GM19238 (cell line): ENCODE measurements at regions not wholly inside any gene's neighbourhood (a gene's known extent, or its start where the extent isn't known, plus 50 kb on each side); places are given as distances from the start of the nearest gene placed in this dataset.

Experiments used
- DNase-seq: peaks from one replicate; pipeline ENCODE4 v3.0.0; 2011; ENCODE audit warnings: low spot score; ENCODE audit not compliant: insufficient read length

- DNase-seq: no peak
Observed at GRCh38 chr4:166481055-166481454, 608.0 kb downstream of the TLL1 start.

DNA sequence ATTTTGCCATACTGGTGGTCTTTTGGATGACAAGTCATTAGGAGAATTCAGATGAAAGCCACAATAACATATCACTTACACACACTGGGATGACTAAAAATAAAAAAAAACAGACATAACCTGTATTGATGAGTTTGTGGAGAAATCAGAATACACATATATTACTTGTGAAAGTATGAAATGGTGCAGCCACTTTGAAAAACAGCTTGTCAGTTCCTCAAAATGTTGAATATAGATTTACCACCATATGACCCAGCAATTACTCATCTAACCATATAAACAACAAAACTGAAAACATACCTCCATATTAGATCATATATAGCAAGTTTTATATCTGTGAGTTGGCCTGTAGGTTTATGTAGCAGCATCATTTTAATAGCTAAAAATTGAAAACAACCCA lies 608.7 kb downstream of the TLL1 start:
- DNase-seq: no peak

DNA sequence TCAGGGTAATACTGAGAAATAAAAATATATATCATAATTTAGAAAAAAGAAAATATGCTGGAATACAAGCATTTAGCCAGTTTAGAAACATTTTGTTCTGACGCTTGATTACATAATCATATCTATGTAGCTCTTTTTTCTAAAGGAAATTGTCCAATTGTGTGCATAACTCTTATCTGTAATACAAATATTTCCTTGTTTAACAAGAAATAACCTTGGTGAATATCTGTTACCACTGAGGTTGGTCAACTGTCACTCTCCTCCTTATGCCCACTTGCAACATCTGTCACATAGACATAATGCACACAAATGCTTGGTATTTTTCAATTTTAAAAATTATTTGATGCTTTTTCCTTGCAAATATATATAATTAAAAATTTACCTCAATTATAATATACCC lies 609.7 kb downstream of the TLL1 start:
- DNase-seq: no peak

DNA sequence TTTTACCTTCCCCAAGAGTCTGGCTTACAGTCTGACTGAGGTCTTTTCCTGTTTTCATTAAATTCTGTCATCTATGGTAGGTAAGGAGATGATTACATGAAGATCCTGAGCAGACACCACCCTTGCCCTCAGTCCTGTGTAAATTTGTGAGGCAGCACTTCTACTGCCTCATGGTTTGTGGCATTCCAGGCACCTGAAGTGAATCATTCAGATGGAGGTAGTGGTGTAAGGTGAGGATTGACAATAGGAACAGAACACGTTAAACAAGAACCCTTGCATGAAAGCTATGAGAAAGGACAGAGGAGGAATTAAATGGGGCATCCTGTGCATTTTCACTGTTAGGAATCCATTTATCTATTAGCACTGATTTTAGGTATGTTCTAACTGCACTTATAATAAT lies 618.6 kb downstream of the TLL1 start:
- no peak for DNase-seq

- DNase-seq: no peak
Observed at GRCh38 chr4:166493924-166494345, 620.9 kb downstream of the TLL1 start.

DNA sequence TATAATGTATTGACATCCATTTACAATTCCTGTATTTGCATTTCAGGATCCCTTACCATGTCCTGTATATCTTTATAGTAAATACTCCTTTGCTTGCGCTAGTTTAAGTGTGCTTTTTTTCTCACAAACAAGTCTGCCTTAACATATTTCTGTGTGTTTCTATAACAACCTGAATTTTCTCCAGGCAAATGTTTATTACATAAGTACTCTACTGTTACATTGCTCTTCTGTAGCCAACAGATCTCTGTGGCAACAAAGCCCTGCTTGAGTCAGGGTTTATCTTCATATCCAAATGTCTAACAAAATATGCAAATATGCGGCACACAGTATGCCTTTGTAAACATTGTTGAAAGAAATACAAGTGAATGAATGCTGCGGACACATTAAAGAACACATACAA lies 625.5 kb downstream of the TLL1 start:
- no peak for DNase-seq

DNA sequence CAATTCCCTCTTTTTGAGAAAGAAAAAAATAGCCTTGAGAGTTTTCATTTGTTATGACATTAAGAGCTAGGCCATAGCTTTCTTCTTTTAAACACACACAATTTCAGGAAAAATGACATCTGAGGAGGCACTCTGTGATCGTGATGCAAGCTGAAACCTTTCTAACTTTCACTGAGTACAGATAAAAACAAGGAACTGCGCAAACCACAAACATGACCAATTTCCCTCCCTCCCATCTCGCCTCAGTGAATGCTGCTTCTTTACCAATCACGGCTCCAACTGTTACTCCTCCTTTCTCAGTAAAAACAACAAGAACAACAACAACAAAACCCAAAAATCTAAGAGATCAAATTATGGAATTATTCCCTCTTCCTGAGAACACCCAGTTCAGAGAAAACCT lies 626.8 kb downstream of the TLL1 start:
- DNase-seq: no peak

DNA sequence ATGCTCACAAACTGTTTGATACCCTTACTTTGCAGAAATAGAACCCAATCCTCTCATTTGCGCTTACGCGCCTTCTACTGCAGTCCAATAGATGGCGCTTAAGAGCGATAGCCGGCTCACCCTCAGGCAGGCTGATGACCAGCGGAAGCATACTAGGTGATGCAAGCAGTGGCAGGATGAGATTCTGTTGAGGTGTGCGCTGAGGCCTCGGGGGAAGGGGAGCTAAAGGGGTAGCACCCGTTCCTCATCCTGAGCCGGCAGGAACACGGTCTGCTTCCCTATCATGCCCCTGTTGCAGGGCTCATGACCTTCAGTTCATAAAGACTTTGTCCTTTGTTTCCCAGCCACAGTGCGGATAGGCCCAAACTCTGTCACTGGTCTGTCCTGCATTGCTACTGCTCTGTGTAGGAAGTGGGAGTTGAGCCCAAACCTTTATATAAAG lies 628.9 kb downstream of the TLL1 start:
- peak; percentile 1 for DNase-seq

DNA sequence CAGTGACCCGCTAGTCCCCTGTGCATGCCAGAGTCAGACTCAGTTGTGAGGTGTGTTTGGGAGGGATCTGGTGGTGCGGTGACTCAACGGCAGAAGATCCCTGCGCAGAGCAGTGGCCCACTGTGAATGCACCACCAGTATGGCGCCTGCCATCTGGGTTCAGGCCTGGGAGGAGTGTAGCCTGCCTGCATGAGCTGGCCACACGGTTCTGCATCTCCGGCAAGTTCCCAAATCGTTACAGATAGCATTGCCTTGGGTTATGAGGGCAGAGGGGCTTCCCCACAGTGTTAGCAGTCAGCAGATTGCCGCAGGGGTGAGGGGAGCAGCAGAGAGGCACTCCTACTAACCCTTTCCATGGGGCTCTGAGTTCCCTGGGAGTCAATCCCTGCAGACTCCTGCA lies 629.6 kb downstream of the TLL1 start:
- DNase-seq: no peak

DNA sequence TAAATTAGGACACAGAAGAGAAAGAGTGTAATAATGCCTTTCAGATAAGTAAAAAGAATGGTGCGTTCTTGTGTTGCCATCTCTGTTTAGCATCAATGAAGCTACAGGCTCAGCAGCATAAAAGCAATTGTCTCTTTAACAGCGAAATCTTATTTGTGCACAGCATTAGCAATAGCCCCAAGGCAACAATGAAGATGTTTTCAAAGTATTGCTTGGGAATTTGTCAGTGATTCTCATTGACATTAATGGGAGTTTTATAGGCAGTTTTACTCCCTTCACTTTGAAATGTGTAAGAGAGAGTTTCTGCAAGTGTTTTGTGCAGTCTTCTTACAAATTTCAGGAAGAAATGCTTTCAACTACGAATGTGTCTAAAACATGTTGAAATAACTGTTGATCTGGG lies 633.0 kb downstream of the TLL1 start:
- DNase-seq: no peak

DNA sequence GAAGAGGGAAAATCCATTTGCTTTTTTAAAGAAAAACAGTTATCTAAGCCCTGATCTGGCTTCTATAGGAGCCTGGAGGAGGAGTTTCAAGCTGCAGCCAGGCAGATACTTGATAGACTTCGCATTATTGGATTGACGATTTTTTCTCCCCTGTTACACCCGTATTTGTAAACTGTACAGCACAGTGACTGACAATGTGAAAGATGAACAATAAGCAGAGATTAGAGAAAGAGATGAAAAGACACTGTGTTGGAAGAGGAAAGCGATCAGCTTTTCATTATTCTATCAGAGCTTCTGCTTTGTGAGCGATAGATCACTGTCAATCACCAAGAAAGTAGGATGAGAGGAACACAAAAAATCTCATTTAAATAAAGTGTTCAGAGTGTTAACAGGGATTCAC lies 639.2 kb downstream of the TLL1 start:
- no peak for DNase-seq

- DNase-seq: no peak
Observed at GRCh38 chr4:166518315-166518714, 645.3 kb downstream of the TLL1 start.

- no peak for DNase-seq
Observed at GRCh38 chr4:166518776-166519175, 645.7 kb downstream of the TLL1 start.

- no peak for DNase-seq
Observed at GRCh38 chr4:166519774-166520173, 646.7 kb downstream of the TLL1 start.

DNA sequence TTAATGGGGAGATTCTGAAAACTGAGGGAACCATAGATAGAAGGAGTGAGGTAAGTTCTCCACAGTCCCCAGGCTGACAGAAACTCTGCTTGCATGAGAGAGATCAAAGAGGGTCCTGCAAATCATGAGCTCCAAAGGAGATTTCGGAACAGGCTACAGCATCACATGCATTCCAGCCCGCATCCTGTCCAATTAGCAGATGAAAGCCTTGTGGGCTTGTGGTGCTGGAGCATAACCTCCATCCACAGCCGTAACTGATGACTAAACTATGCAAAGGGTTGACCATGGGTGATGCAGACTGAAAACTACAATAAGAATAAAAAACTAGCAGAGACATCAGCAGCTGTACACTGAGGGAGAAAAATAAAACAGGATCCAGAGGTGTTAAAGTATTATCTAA lies 654.5 kb downstream of the TLL1 start:
- DNase-seq: no peak

DNA sequence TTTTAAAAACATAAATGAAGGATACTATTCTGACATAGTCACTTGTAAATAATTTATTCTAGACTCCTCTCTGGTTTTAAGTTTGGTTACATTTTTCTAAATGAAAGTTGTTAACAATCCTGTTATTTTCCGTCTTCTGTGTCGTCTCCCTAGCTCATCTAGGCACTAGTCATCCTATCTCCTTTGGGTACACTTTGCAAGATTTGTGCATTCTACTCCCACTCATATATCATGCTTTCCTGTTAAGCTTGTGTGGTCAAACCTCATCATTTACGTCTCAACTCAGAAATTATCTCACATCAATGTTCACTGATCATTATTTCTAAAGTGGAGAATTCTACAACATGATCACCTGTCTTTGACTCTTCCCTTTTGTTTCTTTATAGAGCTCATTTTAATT lies 658.7 kb downstream of the TLL1 start:
- DNase-seq: no peak

DNA sequence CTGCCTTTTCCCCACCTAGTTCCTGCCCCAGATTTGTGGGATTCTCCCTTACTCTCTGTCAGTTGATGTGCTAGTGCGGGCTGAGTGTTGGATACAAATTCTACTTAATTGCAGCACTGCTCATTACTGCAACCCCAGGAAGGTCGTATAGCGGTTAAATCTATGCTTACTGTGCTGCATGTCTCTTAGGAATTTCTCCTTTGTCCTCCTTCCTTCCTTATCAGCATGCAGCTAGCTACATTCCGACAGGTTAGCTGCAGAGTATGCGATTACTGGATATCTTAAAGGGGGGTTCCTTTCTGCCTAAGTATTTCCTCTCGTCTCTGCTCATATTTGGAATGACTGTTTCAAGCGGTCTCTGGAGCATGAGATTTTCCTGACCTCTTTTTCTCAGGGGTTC lies 662.8 kb downstream of the TLL1 start:
- no peak for DNase-seq

- DNase-seq: no peak
Observed at GRCh38 chr4:166538491-166539005, 665.5 kb downstream of the TLL1 start.

- DNase-seq: no peak
Observed at GRCh38 chr4:166546009-166546408, 673.0 kb downstream of the TLL1 start.

DNA sequence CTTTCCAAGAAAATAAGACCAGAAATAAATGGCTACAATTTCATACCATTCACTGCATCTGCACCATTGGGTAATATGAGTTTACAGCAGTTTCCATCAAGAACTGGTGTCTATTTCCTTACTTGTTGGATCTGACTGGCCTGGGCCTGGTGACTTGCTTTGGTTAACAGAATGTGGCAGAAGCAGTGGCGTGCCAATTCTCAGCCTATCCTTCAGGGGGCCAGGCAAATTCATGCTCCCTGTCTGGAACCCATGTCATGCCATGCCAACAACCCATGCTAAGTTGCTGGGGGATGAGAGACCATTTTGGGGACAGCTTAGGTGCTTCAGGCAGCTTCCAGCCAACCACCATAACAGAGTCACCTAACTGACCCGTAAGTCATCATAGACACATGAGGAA lies 656.7 kb downstream of the SPOCK3 start:
- DNase-seq: no peak

- no peak for DNase-seq
Observed at GRCh38 chr4:166585491-166585890, 648.8 kb downstream of the SPOCK3 start.

DNA sequence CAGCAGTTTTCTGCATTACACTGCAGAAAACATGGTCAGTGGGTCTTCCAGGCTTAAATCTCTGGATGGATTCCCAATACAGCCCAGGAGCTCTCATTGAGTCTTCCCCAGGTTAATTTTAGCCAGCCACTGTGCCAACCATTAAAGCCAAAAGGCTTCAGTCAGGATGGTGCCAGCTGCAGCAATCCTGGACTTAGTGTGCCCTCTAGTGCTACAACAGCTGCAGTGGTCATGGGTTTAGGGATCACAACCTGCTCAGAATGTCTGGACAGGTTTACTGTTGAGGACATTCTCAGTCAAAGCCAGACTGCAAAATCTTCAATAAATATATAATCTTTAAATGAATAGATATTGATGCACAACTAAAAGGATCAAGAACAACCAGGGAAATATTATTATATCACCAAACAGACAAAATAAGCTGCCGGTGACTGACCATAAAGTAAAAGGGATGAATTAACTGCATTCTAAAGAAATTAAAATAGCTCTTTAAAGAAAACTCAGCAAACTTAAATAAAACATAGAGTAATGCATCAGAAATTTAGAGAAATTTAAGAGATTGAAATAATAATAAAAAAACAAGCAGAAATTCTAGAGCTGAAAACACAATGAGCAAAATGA lies 639.9 kb downstream of the SPOCK3 start:
- DNase-seq: peak; percentile 2

DNA sequence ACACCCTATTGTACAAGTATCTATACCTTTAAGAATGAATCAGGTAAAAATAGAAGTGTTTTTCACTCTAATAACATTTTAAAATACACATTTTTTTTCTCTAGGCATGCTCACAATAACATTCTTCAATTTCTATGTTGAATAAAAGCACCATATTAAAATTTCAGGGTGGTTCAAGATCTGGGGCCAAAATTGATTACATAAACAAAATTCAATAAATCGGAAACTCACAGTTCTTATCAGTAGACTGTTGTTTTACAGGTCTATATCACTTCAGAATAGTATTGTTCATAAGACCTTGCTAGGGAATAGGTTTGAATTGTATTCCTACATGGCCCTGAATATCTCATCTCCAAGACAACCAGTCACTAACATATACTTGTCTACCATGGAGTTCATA lies 634.0 kb downstream of the SPOCK3 start:
- DNase-seq: no peak

DNA sequence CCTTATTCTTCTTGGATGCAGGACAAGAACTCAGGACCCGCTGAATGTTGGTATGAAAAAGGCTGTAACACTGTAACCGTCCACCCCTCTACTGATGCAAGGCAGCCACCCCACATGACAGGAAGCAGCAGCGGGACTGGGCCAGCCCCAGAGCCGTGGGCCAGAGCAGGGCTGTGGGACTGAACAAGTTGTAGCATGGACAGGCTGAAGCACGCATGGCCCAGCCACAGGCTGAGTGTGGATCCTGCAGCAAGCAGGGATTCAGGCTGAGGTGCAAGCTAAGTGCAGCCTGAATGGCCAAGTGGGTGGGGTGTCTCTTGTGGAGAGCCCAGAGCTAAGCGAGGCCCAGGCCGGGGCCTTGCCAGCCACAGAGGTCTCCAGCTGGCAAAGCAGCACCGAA lies 632.2 kb downstream of the SPOCK3 start:
- no peak for DNase-seq
